HEK293T (cell line): ENCODE measurements at regions not wholly inside any gene's neighbourhood (a gene's known extent, or its start where the extent isn't known, plus 50 kb on each side); places are given as distances from the start of the nearest gene placed in this dataset.

Experiments used
- ARNT ChIP-seq: fragments of 450-650 bp; IDR thresholded peaks from 2 replicates; pipeline ENCODE4 v1.6.1; 2017; ENCODE audit warnings: mild to moderate bottlenecking
- BHLHE40 ChIP-seq: fragments of 450-650 bp; IDR thresholded peaks from 2 replicates; pipeline ENCODE4 v1.6.1; 2016; ENCODE audit warnings: mild to moderate bottlenecking, moderate library complexity, borderline replicate concordance
- CTBP1 ChIP-seq: fragments of 450-650 bp; IDR thresholded peaks from 2 replicates; pipeline ENCODE4 v1.6.1; 2016; ENCODE audit warnings: borderline replicate concordance
- ELF4 ChIP-seq: fragments of 450-650 bp; IDR thresholded peaks from 2 replicates; pipeline ENCODE4 v1.6.1; 2017; ENCODE audit warnings: antibody characterized with exemption
- FOXA1 ChIP-seq: fragments of 450-650 bp; IDR thresholded peaks from 2 replicates; pipeline ENCODE4 v1.6.1; 2016; ENCODE audit warnings: mild to moderate bottlenecking
- FOXK2 ChIP-seq: fragments of 450-650 bp; IDR thresholded peaks from 2 replicates; pipeline ENCODE4 v1.6.1; 2016; ENCODE audit warnings: mild to moderate bottlenecking
- FOXM1 ChIP-seq: fragments of 450-650 bp; IDR thresholded peaks from 2 replicates; pipeline ENCODE4 v1.6.1; 2017; ENCODE audit warnings: mild to moderate bottlenecking, borderline replicate concordance
- HDGF ChIP-seq: fragments of 450-650 bp; IDR thresholded peaks from 2 replicates; pipeline ENCODE4 v1.6.1; 2017; ENCODE audit warnings: antibody characterized with exemption, borderline replicate concordance
- NFRKB ChIP-seq: fragments of 450-650 bp; IDR thresholded peaks from 2 replicates; pipeline ENCODE4 v1.6.1; 2016; ENCODE audit warnings: mild to moderate bottlenecking, moderate library complexity
- SUZ12 ChIP-seq: fragments of 450-650 bp; IDR thresholded peaks from 2 replicates; pipeline ENCODE4 v1.6.1; 2016; ENCODE audit warnings: mild to moderate bottlenecking
- TARDBP ChIP-seq: fragments of 450-650 bp; IDR thresholded peaks from 2 replicates; pipeline ENCODE4 v1.6.1; 2016
- ZNF384 ChIP-seq: fragments of 450-650 bp; IDR thresholded peaks from 2 replicates; pipeline ENCODE4 v1.6.1; 2016
- TF ChIP-seq, protein P1 (sequence below): fragments of 450-650 bp; IDR thresholded peaks from 2 replicates; pipeline ENCODE4 v1.6.1; 2016

DNA sequence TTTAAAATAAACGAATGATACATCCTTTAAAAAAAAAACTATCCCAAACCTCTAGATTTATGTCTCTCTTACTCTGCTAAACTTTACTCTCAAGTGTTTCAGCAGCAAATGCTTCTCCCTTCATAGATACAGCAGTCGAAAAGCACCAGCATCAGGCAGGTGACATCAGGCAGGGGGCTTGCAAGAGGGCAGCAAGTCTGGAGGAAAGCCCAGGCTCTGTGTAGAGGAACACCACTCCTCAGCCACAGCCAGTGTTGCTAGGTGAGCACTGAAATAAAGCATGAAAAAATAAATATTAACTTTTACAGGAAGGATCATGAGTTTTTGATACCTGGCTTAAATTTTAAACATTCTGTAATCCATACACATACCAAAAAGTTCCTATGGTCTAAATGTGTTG is 419.4 kb downstream of the GALC start:
- TF ChIP-seq FOXM1 (no peak), FOXK2 (no peak), FOXA1 (no peak), ELF4 (no peak), BHLHE40 (no peak), SUZ12 (no peak), HDGF (no peak), ARNT (no peak), TARDBP (no peak), NFRKB (no peak), ZNF384 (no peak), CTBP1 (no peak)
- TF ChIP-seq, protein P1, sequence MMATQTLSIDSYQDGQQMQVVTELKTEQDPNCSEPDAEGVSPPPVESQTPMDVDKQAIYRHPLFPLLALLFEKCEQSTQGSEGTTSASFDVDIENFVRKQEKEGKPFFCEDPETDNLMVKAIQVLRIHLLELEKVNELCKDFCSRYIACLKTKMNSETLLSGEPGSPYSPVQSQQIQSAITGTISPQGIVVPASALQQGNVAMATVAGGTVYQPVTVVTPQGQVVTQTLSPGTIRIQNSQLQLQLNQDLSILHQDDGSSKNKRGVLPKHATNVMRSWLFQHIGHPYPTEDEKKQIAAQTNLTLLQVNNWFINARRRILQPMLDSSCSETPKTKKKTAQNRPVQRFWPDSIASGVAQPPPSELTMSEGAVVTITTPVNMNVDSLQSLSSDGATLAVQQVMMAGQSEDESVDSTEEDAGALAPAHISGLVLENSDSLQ, result no peak
